Panc1 (cell line): ENCODE measurements at regions not wholly inside any gene's neighbourhood (a gene's known extent, or its start where the extent isn't known, plus 50 kb on each side); places are given as distances from the start of the nearest gene placed in this dataset.

Experiments
- POLR2AphosphoS5 ChIP-seq: IDR thresholded peaks from 2 replicates; pipeline ENCODE4 v1.6.1; 2012; ENCODE audit warnings: mild to moderate bottlenecking, low read depth, low read length, moderate library complexity
- SIN3A ChIP-seq: IDR thresholded peaks from 2 replicates; pipeline ENCODE4 v1.6.1; 2012; ENCODE audit warnings: low read depth, mild to moderate bottlenecking, low read length, moderate library complexity, borderline replicate concordance; ENCODE audit not compliant: insufficient read depth
- TCF7L2 ChIP-seq: IDR thresholded peaks from 2 replicates; pipeline ENCODE4 v1.6.1; 2011; ENCODE audit warnings: mild to moderate bottlenecking, low read depth, low read length, inconsistent platforms
- TF ChIP-seq, protein P1 (sequence below): fragments of 450-650 bp; IDR thresholded peaks from 2 replicates; pipeline ENCODE4 v1.5.1; 2017; ENCODE audit warnings: mild to moderate bottlenecking
- TF ChIP-seq, protein P2 (sequence below), 2 experiments: IDR thresholded peaks; 2 replicates each; pipeline ENCODE4 v1.6.1; 2011 to 2012; ENCODE audit warnings: low read depth in 2 of 2, control low read depth in 1 of 2, low read length in 1 of 2, mild to moderate bottlenecking in 1 of 2, moderate library complexity in 1 of 2; ENCODE audit not compliant: insufficient read depth in 1 of 2

DNA sequence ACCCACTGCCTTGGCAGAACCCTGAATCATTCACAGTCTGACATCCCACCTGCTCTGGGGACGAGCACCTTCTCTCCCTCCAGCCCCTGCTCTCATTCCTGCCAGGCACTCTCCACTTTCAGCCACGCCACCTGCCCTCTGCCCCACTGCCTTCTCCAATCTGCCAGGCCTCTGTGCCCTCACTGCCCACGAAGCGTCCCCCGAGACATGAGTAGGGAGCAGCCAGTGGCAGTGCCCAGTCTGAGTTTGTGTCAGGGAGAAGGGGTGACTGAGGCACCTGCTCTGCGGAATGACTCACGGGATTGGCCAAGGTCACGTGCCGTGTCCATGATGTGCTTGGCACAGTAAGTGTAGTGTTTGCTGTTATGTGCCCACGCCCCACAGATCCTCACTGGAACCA is 215.2 kb upstream of the PPP2R2D start:
- TF ChIP-seq, protein P1, sequence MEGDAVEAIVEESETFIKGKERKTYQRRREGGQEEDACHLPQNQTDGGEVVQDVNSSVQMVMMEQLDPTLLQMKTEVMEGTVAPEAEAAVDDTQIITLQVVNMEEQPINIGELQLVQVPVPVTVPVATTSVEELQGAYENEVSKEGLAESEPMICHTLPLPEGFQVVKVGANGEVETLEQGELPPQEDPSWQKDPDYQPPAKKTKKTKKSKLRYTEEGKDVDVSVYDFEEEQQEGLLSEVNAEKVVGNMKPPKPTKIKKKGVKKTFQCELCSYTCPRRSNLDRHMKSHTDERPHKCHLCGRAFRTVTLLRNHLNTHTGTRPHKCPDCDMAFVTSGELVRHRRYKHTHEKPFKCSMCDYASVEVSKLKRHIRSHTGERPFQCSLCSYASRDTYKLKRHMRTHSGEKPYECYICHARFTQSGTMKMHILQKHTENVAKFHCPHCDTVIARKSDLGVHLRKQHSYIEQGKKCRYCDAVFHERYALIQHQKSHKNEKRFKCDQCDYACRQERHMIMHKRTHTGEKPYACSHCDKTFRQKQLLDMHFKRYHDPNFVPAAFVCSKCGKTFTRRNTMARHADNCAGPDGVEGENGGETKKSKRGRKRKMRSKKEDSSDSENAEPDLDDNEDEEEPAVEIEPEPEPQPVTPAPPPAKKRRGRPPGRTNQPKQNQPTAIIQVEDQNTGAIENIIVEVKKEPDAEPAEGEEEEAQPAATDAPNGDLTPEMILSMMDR = no peak
- TF ChIP-seq POLR2AphosphoS5 = no peak
- no peak for TF ChIP-seq TCF7L2
- TF ChIP-seq SIN3A = no peak
- TF ChIP-seq, protein P2, sequence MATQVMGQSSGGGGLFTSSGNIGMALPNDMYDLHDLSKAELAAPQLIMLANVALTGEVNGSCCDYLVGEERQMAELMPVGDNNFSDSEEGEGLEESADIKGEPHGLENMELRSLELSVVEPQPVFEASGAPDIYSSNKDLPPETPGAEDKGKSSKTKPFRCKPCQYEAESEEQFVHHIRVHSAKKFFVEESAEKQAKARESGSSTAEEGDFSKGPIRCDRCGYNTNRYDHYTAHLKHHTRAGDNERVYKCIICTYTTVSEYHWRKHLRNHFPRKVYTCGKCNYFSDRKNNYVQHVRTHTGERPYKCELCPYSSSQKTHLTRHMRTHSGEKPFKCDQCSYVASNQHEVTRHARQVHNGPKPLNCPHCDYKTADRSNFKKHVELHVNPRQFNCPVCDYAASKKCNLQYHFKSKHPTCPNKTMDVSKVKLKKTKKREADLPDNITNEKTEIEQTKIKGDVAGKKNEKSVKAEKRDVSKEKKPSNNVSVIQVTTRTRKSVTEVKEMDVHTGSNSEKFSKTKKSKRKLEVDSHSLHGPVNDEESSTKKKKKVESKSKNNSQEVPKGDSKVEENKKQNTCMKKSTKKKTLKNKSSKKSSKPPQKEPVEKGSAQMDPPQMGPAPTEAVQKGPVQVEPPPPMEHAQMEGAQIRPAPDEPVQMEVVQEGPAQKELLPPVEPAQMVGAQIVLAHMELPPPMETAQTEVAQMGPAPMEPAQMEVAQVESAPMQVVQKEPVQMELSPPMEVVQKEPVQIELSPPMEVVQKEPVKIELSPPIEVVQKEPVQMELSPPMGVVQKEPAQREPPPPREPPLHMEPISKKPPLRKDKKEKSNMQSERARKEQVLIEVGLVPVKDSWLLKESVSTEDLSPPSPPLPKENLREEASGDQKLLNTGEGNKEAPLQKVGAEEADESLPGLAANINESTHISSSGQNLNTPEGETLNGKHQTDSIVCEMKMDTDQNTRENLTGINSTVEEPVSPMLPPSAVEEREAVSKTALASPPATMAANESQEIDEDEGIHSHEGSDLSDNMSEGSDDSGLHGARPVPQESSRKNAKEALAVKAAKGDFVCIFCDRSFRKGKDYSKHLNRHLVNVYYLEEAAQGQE (IDR thresholded peaks at IDR 0.05; ENCODE audit: insufficient read depth in 1 of 2, low read depth in 2 of 2, low read length in 1 of 2) = no peak
